22Rv1 (cell line): ENCODE measurements at regions not wholly inside any gene's neighbourhood (a gene's known extent, or its start where the extent isn't known, plus 50 kb on each side); places are given as distances from the start of the nearest gene placed in this dataset.

Source experiments
- CTCF ChIP-seq: fragments of 450-650 bp; IDR thresholded peaks from 2 replicates; pipeline ENCODE4 v1.5.1; 2017; ENCODE audit warnings: mild to moderate bottlenecking
- ZFX ChIP-seq: fragments of 450-650 bp; IDR thresholded peaks from 2 replicates; pipeline ENCODE4 v1.6.1; 2017; ENCODE audit warnings: antibody characterized with exemption, borderline replicate concordance

- TF ChIP-seq CTCF (no peak), ZFX (no peak)
Observed at GRCh38 chr4:14868426-14869395, 133.6 kb upstream of the CPEB2 start.
